Adipocyte (in vitro differentiated cells): ENCODE measurements at regions not wholly inside any gene's neighbourhood (a gene's known extent, or its start where the extent isn't known, plus 50 kb on each side); places are given as distances from the start of the nearest gene placed in this dataset.

Experiments used
- DNase-seq: peaks from one replicate; pipeline ENCODE4 v3.0.0-alpha.2; 2015; ENCODE audit warnings: low read depth
- H3K27me3 ChIP-seq: replicated peaks from 2 replicates; pipeline ENCODE4 v1.7.0; 2013; ENCODE audit warnings: mild to moderate bottlenecking, low read length, moderate library complexity; ENCODE audit not compliant: control insufficient read depth, insufficient read depth
- H3K36me3 ChIP-seq: 2 replicates; pipeline ENCODE4 v1.7.0; 2013; ENCODE audit warnings: low read length, mild to moderate bottlenecking, moderate library complexity; ENCODE audit not compliant: control insufficient read depth, insufficient read depth, severe bottlenecking
- H3K4me1 ChIP-seq: 2 replicates; pipeline ENCODE4 v1.7.0; 2013; ENCODE audit warnings: mild to moderate bottlenecking, low read length, moderate library complexity; ENCODE audit not compliant: control insufficient read depth, insufficient read depth
- H3K4me3 ChIP-seq: 2 replicates; pipeline ENCODE4 v1.7.0; 2013; ENCODE audit warnings: mild to moderate bottlenecking, low read length, moderate library complexity
- H3K9ac ChIP-seq: 2 replicates; pipeline ENCODE4 v1.7.0; 2013; ENCODE audit warnings: mild to moderate bottlenecking, low read length, moderate library complexity
- H3K9me3 ChIP-seq: 2 replicates; pipeline ENCODE4 v1.7.0; 2013; ENCODE audit warnings: mild to moderate bottlenecking, low read length, moderate library complexity; ENCODE audit not compliant: control insufficient read depth

DNA sequence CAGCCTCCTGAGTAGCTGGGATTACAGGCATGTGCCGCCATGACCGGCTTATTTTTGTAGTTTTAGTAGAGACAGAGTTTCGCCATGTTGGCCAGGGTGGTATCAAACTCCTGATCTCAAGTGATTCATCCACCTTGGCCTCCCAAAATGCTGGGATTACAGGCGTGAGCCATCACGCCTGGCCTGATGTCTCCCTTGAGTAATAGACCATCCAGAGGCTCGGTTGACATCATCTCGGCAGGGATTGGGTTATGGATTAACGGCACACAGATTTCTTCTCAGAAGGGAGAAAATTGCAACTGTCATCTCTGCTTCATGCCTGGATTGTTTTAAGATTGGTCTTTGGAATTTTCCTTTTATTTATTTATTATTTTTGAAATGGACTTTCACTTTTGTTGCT, 239.2 kb upstream of the LARGE1 start:
- H3K9ac ChIP-seq, result no peak overlapping the region
- H3K36me3 ChIP-seq, result no peaks in the 10 kb centered on the region
- H3K27me3 ChIP-seq, result no peaks in the 10 kb centered on the region
- no peak overlapping the region for H3K4me3 ChIP-seq
- H3K4me1 ChIP-seq, result no peaks in the 10 kb centered on the region
- H3K9me3 ChIP-seq, result no peaks in the 10 kb centered on the region
- DNase-seq, result no peak

DNA sequence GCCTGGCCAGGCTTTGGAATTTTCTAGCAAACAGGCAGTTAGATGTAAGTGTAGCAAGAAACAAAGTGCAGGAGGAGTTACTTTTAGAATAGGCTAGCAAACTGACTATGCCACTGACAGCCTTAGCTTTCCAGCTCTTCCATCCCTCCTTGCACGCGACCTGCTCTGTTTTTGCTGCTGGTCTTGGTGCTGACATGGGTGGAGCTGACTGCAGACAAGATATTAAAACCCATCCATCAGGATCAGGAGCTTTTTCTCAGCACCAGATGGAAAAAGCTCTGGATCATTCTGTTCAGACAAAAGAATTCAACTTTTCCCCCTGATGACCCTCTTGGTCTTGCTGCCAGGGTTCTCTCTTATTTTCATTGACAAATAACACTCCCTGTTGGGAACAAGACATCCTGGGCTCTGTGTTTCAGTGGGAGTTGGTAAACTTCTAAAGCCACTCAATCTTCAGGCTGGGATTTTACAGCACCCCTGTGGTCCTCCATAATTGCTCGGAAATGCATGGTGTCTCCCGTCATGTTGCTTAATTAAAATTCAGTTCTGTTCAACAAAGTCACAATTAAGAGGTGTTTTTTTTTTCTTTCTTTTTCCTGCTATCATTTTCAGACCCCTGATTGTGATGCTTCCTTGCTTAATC, 240.0 kb upstream of the LARGE1 start:
- Histone ChIP-seq H3K36me3 (no peaks in the 10 kb centered on the region), H3K27me3 (no peaks in the 10 kb centered on the region), H3K4me1 (no peaks in the 10 kb centered on the region), H3K9me3 (no peaks in the 10 kb centered on the region), H3K9ac (no peak overlapping the region), H3K4me3 (no peak overlapping the region)
- no peak for DNase-seq

DNA sequence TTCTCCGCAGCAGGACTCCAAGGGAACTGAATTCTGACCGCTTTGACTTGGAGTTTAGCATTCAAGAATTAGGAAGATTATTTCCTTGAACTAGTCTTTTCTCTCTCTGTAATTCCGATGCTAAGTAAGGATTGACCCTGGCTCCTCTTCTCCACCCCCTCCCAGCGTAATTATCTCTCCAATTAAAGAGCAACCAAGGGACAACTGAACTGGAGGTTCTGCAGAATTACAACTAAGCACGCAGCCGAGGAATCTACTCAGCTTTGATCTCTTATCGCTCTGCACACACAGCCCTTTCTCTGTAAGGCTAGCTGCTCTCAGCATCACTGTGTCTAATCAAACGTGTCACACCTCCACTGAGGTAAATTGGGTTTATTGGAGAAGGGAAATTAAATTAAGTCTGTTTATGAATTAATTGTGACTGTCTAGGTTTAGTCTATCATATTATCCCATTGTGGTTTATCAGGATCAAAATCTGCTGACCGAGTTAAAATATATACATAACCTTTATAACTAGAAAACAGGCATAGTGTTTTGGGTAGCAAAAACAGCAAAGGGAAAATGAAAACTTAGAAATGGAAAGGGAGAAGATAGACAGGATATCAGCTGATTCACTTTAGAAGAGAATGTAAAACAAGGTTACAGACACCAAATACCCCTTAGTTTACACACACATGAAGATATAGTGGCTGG, 241.3 kb upstream of the LARGE1 start:
- H3K9me3 ChIP-seq, result no peaks in the 10 kb centered on the region
- no peak for DNase-seq
- H3K4me3 ChIP-seq, result no peak overlapping the region
- H3K4me1 ChIP-seq, result no peaks in the 10 kb centered on the region
- no peaks in the 10 kb centered on the region for H3K27me3 ChIP-seq
- H3K9ac ChIP-seq, result no peak overlapping the region
- H3K36me3 ChIP-seq, result no peaks in the 10 kb centered on the region

DNA sequence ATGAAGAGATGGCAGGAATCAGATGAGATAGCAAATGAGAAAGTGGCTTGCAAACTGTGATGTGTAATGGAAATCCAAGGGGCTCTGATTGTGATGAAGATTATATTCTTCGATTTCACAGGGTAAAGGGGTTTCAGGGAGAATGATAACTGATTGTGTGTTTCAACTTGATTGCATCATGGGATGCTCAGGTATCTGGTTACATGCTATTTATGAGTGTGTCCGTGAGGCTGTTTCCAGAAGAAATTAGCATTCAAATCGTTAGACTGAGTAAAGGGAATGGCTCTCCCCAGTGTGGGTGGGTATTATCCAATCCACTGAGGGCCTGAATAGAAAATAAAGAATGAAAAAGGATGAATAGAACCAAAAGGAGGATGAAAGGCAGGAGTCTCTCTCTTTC, 278.7 kb upstream of the LARGE1 start:
- H3K27me3 ChIP-seq, result no peaks in the 10 kb centered on the region
- no peak overlapping the region for H3K9ac ChIP-seq
- H3K4me1 ChIP-seq, result no peaks in the 10 kb centered on the region
- no peak overlapping the region for H3K4me3 ChIP-seq
- DNase-seq, result no peak
- no peaks in the 10 kb centered on the region for H3K9me3 ChIP-seq
- H3K36me3 ChIP-seq, result no peaks in the 10 kb centered on the region

DNA sequence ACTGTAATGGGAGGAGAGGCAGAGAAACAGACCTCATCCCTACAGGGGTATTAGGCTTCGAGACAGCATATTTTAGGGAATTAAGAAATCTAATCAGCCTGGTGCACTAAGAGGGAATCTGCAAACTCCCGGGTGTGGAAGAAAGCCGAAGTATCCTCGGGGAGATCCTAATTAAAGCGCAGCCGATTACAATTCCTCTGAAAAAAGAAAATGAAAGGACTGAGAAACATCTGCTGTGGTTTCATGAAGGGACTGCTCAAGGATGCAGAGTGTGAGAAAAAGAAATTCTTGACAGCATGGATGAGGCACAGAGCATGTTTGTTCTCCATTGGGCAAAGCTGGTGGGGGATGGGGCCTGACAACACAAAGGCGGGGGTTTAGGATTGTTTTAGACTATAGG, 290.0 kb upstream of the LARGE1 start:
- no peaks in the 10 kb centered on the region for H3K4me1 ChIP-seq
- no peaks in the 10 kb centered on the region for H3K27me3 ChIP-seq
- no peak for DNase-seq
- H3K4me3 ChIP-seq, result no peak overlapping the region
- no peak overlapping the region for H3K9ac ChIP-seq
- H3K9me3 ChIP-seq, result peaks cover 21% of the 10 kb centered on the region
- no peaks in the 10 kb centered on the region for H3K36me3 ChIP-seq

DNA sequence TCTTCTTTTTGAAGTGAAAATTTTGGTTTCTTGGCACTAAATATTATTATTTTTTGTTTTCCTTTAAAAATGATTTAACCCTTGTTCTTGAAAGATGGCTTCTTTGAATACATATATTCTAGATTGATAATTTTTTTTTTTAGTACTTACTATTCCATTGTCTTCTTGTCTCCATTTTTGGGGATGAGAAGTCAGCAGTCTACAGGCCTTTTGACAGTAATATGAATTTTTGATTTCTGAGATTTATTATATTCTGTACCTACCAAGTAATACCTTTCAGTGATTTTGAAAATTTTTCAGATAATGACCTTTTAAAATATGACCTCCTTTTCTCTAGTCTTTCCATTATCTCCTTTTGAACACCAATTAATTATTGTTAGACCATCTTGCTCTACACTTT, 294.1 kb upstream of the LARGE1 start:
- Histone ChIP-seq H3K9me3 (peaks cover 20% of the 10 kb centered on the region), H3K9ac (no peak overlapping the region), H3K4me3 (no peak overlapping the region), H3K36me3 (no peaks in the 10 kb centered on the region), H3K27me3 (no peaks in the 10 kb centered on the region), H3K4me1 (no peaks in the 10 kb centered on the region)
- no peak for DNase-seq

DNA sequence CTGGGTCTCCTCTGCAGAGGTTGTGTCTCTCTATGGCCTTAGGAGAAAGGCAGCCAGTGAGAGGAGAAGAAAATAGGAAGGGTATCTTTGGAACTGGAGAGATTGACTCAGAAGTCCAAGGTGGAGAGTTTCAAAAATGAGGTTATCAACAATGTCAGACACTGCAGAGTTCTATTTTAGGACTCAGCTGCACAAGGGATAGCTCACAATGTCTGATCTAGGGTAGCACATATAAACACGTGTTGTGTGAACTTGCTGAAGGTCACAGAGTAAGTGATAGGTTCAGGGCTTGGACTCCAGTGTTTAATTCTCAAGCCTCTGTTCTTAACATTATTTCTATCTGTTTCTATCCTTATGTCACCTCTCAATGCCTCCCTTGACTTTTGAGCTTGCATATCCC, 305.0 kb upstream of the LARGE1 start:
- DNase-seq, result no peak

DNA sequence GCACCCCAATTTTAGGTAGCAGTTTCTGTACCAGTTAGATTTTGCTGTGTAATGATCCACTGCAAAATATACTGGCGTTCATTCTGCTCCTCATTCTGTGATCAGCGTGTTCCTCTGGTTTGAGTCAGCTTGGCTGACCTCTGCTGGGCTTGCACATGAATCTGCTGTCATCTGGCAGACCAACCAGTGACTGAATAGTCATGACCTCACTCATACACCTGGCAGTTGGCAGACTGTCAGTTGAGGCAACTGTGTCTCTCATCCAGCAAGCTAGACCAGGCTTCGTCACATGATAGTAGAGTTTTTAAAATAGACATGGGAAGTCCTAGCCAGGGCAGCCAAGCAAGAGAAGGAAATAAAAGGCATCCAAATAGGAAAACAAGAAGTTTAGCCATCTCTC, 316.3 kb upstream of the LARGE1 start:
- no peak overlapping the region for H3K4me3 ChIP-seq
- no peaks in the 10 kb centered on the region for H3K27me3 ChIP-seq
- peaks cover 15% of the 10 kb centered on the region for H3K9me3 ChIP-seq
- no peaks in the 10 kb centered on the region for H3K4me1 ChIP-seq
- no peak overlapping the region for H3K9ac ChIP-seq
- DNase-seq, result no peak
- no peaks in the 10 kb centered on the region for H3K36me3 ChIP-seq

More for the DNA sequence above, 305.0 kb upstream of the LARGE1 start:
- Histone ChIP-seq H3K4me3 (no peak overlapping the region), H3K27me3 (no peaks in the 10 kb centered on the region), H3K9me3 (no peaks in the 10 kb centered on the region), H3K4me1 (no peaks in the 10 kb centered on the region), H3K9ac (no peak overlapping the region), H3K36me3 (no peaks in the 10 kb centered on the region)

DNA sequence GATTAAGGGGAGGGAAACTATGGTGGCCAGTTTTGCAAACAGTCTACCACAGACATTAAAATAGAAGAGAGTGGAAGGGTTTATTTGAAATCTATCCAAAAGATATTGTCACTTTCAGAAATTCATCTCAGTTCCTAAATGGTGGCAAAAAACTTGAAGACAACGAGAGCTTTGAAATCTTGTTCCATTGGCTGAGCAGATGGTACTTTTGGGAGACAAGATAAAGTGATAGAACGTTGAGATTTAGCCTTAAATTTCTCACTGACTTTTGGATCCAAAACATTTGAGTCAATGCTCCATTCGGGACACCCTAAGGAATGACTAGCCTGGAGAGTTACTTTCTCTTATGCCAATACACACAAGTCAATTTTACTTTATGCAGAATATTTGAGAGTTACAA, 319.1 kb upstream of the LARGE1 start:
- H3K4me3 ChIP-seq, result no peak overlapping the region
- DNase-seq, result no peak

DNA sequence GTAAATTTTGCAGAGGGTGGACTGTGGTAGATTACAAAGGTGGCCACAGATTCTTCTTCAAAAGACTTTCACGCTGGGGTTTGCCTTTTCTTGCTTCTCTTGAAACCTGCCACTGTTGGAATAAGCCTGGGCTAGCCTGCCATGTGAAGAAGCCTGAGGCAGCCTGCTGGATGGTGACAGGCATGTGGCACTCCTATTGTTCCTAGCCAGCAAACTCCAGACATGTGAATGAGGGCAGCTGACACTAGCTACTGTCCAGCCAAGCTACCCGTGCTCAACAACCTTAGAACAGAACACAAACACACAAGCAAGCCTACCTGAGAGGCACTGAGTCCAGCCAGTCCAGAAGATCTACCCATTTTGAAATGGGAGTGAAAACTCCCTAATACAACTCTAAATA, 322.7 kb upstream of the LARGE1 start:
- H3K36me3 ChIP-seq, result no peaks in the 10 kb centered on the region
- H3K4me1 ChIP-seq, result no peaks in the 10 kb centered on the region
- H3K27me3 ChIP-seq, result no peaks in the 10 kb centered on the region
- no peak for DNase-seq
- H3K4me3 ChIP-seq, result no peak overlapping the region
- H3K9ac ChIP-seq, result no peak overlapping the region
- H3K9me3 ChIP-seq, result no peaks in the 10 kb centered on the region

More for the DNA sequence above, 319.1 kb upstream of the LARGE1 start:
- Histone ChIP-seq H3K27me3 (no peaks in the 10 kb centered on the region), H3K36me3 (no peaks in the 10 kb centered on the region), H3K9me3 (peaks cover 9% of the 10 kb centered on the region), H3K4me1 (no peaks in the 10 kb centered on the region), H3K9ac (no peak overlapping the region)

DNA sequence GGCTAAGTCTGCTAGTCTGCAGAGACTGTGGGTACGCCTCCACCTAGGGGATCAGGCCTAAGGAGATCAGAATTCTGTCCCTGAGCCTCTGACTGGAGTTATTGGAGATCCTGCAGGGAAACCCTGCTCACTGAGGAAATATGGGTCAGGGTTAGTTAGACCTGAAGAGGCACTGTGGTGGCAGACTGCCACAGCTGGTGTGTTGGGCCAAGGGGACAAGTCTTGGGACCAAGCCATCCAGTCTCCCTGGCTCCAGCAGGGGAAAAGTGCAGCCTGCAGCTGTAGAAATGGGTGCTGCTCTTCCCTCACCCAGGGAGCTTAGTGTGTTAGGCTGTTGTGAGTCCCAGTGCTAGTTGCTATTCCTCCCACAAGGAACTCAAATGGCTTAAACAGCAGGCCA, 334.8 kb upstream of the LARGE1 start:
- Histone ChIP-seq H3K4me1 (no peaks in the 10 kb centered on the region), H3K36me3 (no peaks in the 10 kb centered on the region), H3K4me3 (no peak overlapping the region), H3K9me3 (peaks cover 18% of the 10 kb centered on the region), H3K27me3 (no peaks in the 10 kb centered on the region), H3K9ac (no peak overlapping the region)
- no peak for DNase-seq

DNA sequence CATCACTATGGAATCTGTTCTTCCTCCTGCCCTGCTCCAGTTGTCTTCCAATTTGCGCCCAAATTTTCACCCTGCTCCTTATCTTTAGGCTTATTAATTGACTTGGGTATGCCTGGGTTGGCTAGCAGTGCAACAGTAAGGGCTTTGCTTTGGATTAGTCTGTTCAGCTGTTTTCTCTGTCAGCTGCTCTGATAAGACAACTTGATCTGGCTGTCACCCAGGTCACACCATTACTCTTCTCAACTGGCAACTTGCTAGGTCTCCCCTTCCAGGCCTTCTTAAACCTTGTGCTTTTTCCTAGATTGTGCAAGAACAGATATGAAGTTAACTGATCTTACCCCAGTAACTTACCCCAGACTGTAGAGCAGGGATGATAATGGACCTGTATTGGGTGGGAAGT, 357.8 kb upstream of the LARGE1 start:
- H3K27me3 ChIP-seq, result no peaks in the 10 kb centered on the region
- DNase-seq, result no peak
- no peaks in the 10 kb centered on the region for H3K4me1 ChIP-seq

More for the DNA sequence above, 357.8 kb upstream of the LARGE1 start:
- Histone ChIP-seq H3K9me3 (peaks cover 5% of the 10 kb centered on the region), H3K36me3 (no peaks in the 10 kb centered on the region), H3K4me3 (no peak overlapping the region), H3K9ac (no peak overlapping the region)
